ENCODE measurements at regions not wholly inside any gene's neighbourhood (a gene's known extent, or its start where the extent isn't known, plus 50 kb on each side); places are given as distances from the start of the nearest gene placed in this dataset.

- TF ChIP-seq CTCF (IDR thresholded peaks at IDR 0.05): no peak
- TF ChIP-seq POLR2A (IDR thresholded peaks at IDR 0.05): no peak
These were observed 554.1 kb downstream of the KCTD12 start for GRCh38 chr13:76331943-76332712.

Measured in Peyer's patch (tissue), 4 donors.